AG08396 (cell line): ENCODE measurements at regions not wholly inside any gene's neighbourhood (a gene's known extent, or its start where the extent isn't known, plus 50 kb on each side); places are given as distances from the start of the nearest gene placed in this dataset.

Experiments
- DNase-seq: peaks from one replicate; pipeline ENCODE4 v3.0.0; 2012; ENCODE audit warnings: low spot score, mixed read lengths

DNA sequence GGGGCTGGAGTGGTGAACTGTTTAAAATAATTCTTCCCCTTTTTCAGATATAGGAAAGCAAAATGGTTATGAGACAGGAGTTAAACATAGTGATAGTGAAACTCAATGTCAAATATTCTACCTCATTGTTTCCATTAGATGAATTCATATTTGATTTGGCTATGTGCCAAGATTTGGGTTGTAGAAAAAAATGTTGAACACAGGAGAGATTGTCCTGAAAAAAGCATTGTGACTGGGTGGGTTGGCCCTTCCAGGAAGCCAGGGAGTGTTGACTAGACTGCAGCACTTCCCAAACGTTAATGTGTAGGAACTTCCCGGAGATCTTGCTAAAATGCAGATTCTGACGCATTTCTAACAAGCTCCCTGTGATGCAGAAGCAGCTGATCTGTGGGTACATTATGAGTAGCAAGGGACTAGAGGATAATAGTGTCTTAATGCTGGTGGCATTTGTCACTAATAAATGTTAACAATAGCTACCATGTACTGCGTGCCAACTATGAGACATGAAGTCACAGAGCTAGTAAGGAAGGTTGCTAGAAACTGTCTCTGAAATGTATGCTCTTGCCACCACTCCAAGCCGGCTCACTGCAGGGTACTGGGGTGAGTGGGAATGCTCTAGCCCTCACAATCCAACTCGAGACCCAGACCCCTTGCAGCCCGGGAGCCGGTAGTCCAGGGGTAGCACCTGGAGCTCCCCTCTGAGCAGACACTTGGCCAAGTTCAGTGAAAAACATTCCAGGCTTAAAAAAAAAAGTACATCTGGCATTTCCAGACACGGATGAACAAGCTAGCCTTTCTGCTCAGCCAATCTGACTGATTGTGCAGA lies 120.6 kb downstream of the CD47 start:
- DNase-seq = no peak

DNA sequence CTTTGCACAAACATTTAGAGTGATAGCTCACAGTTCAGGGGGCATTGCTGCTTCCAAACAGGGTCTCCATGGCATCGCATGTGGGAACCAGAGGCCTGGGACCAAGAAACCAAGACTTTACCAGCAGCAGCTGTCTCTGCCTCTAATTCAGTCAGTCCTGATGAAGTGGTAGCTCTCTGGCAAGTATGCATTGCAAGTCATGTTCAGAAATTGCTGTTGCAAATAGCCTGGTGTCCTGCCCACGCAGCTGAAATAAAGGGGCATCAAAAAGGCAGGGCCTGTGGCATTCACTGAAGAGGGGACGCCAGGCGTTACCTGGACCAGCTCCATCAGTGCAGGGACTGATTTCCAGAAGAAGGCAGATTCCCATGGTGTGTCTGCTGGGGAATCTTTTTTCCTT lies 121.3 kb downstream of the CD47 start:
- DNase-seq = no peak

DNA sequence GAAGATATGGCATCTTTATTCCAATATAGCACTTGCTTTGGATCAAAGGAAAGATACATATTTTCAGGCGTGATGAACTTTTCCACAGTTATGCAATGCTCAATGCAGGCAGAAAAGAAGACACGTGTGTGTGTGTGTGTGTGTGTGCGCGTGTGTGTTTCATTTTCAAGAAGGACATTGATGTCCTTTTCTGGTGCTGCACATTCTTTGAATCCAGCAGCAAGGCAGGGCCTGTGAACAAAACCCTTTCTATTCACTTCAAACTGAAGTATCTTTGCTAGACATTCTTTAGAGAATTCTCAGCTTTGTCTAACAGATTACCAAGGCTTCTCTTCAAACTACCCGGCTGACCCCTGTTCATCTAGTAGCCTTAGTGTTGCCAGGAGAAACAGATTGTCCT lies 124.6 kb downstream of the CD47 start:
- DNase-seq = no peak

DNA sequence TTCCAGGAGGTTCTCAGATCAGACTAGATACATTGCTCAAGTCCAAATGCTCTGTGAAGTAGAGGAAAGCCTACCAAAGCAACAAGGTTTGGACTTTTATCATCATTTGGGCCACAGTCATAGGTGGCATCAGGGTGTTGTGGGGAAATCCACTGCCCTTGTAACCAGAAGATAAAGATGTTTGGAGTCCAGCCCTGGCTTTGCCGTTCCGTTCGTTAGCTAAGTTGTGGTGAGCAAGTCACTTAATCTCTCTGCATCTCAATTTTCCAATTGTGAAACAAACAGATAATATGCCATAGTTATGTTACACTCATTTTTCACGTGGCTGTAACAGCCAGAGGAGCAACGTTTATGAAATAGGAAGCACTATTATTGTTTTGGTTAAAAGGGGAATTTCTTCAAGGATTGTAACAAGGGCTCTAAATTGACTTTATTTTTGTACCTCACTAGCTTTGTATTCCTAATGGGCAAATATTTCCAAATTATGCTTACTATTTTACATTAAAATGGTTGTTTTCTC lies 125.6 kb downstream of the CD47 start:
- no peak for DNase-seq

DNA sequence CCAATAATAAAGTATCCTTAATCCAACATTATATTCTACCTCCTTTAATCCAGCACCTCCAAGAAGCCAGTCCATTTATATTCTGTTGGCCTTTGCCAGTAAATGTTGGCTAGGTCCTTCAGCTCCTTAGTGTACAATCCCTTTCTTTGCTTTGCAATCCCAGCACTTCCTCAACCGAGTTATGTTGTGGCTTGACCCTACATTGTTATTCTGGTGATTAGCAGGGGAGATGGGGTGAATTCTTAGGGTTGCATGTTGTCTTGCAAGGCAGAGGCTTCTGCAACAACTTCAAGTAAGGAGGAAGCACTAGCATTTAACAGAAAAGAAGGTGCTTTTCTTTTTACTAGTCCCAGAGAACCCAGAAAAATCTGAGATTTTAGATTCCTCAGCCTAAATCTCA lies 127.2 kb downstream of the CD47 start:
- DNase-seq = no peak

DNA sequence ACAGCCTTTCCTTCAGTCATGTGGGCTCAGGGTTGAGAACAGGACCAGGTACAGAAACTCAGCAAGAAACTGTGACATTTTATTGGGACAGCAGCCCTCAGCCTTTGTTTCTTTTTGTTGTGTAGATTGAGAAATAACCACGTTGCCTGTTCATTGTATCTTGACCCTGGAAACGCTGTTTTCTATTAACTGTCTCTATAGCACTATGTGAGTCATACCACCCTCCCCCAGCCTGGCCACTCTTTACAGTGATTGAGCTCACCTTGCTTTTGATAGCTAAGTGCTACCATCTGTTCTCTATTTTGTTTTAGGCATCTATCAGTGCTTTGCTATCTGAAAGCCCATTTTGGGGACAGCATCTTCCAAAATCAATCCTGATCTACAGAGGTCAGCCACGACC lies 127.9 kb downstream of the CD47 start:
- DNase-seq = no peak

DNA sequence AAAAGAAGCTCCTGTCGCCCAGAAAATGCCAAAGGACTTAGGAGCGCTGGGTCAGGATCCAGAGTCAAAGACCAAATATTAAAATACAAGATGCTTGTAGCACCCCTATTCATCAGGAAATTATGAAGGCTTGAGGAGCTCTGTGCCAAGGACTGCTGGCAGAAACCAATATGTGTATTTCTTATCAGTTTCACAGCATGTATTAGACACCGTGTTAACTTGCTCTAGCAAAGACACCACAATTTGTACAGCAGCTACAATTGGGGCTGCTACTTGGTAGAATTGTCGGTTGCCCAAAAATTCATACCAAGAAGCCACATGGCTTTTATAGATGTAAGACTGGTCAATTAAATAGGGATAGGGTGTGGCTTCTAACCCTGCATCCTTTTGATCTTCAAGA lies 128.8 kb downstream of the CD47 start:
- DNase-seq = no peak

DNA sequence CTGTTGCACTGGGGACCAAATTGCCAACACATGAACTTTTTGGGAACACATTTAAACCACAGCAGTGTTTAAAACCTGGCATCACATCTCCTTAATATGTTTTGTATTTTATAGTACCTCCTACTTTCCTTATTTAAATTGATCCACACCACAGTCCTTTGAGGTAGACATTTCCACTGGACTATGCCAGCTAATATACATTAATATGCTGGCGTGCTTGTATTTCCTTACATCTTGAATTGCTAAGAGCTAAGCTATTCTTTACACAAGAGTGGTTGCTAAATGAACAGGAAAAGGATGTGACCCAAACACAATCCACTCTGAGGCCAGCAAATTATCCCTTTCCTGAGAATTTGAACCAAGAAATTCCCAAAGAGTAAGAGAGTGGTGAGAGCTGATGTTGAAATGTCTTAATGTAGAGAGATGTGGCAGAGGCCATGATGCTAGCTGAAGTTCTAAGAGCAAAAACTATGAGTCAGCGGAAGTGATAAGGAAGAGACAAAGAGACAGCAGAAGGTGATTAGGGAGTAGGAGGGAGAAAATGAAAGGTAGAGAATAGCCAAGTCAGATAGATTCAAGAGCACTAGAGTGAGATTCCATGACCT lies 131.2 kb downstream of the CD47 start:
- no peak for DNase-seq

DNA sequence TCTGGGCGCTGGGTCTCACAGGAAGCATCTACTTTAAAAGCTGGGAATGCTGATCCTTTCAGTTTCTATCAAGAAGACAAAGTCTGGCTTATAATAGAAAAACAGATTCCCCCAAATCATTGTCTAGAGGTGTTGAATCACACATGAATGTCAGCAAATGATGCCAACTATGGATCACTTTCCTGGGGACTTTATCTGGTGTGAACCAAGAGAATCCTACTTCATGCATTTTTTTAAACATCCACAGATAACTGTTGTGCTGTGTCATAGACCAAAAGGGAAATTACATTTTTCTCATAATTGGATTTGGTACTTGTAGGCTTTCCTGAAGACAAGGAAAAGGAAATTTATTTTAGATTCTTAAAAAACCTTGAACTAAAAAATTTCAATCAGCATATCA lies 132.7 kb downstream of the CD47 start:
- DNase-seq = no peak

DNA sequence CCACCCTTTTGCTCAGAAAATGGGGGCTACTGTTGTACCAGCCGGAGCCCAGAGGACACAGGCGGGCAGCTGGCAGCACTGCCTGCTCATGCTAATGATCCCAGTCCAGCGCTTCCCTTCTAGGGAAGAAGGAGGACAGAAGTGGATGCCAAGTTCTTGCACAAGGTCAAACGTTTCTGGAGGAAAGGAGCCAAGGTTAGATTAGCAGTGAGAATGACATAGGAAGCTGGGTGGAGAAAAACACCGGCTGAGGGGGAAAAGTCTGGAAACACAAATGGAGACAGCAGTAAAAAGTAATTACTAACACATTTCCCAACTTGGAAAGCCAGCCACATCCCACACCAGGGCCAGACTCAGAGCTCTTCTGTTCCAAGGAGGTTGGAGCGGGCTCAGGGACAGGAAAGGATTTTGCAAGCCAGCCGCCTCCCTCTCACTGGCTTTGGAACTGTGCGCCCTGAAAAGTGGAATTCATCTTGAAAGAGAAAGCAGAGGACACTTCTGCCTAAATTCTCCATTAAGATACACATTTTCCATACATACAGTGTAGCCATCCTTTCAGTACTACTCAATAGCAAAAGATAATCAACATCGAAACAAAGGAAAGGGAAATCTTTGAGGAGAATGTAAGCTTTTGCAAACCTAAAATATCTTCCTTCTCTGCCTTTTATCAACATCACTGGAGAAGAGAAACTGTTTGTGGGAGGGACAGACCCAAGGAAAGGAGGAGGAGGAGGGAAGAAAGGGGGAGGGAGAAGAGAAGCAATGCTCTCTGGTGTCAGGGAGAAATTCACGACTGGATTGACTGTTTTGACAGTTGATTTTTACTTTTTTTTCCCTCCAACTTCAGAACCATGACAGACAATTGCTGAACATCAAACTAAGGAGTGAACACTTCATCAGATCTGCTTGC lies 133.6 kb downstream of the CD47 start:
- peak; percentile 35 for DNase-seq

DNA sequence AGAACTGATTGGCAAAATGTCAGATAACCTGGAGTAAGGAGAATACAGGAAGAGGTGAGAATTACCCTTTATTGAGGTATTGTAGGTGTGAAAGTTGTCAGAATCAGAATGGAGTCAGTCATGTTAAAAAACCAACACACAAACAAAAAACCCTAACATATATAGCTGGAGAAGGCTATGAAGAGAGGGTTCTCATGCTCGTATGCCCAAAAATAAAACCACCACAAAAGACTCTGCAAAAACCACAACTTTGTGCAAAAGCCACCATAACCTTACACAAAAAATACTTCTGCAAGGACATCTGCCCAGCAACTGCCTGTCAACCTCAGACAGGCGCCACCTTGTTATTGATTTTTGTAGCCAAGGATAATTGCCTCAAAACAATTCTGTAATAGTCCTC lies 136.0 kb downstream of the CD47 start:
- no peak for DNase-seq

DNA sequence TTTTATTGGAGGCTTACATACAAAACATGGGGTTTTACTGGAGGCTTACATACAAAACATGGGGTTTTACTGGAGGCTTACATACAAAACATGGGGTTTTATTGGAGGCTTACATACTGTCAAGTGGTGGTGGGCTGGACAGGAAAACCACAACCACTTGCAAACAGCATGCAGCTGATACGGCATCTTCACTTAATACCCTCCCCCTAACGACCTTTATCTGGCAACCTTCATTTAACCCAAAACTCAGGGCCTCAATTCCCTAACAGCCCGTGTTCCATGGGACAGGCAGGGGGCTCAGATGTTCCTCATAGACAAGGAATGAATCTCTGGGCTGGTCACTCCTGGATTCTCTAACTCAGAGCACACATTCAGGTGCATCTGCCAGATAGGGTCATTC lies 137.1 kb downstream of the CD47 start:
- DNase-seq = no peak

DNA sequence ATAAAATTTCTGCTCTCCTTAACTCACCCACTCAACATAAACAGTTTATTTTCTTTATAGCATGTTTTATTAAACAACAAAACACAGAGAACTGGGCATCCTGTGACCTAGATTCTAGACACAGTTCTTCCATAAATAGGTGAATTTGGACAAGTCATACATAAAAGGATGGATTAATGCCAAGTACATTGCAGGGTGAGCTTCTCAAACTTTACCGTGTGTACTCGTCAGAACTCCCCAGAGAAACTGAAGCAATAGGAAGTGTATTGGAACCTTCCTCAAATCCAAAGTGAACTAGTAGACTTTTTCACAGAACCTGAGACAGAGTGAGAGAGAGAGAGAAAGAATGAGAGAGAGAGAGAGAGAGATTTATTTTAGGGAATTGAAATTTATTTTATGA lies 139.7 kb downstream of the CD47 start:
- DNase-seq = no peak

DNA sequence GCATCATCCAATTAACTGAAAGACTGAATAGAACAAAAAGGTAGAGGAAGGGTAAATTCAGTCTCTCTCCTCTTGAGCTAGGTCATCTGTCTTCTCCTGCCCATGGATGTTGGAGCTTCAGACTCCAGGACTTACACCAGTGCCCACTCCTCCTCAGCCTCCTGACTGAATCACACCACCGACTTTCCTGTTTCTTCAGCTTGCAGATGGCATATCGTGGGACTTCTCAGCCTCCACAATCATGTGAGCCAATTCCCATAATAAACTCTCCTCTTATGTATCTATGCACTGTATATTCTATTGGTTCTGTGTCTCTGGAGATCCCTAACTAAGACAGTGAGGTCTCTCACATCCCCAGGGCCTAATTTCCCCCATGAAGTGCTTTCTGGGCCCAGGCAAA lies 140.4 kb downstream of the CD47 start:
- DNase-seq = no peak

DNA sequence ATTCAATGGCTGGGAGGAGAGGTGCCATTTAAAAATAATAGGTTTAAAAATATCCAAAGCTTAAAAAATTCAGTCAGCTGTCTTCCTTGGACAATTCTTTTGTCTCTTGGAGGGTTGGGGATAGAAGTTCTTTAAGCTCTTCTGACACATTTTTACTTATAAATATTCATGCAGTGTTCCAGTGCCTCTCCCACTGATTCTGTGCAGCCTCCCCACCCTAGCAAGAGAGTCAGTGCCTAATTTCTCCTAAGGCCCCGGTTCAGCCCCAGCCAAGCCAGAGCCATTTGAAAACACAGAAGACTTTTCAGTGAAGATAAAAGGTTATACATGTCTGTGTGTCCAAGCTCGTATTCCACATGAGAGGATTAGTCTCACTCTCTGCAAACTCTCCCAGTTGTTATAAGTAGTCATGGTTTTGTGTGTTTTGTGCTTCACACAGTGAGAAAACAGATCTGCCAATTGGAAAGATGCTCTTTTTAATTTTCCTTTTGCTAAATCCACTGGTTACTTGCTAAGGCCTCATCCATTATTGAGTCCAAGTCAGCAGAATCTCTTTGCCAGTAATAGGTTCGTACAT lies 141.3 kb downstream of the CD47 start:
- DNase-seq = no peak

DNA sequence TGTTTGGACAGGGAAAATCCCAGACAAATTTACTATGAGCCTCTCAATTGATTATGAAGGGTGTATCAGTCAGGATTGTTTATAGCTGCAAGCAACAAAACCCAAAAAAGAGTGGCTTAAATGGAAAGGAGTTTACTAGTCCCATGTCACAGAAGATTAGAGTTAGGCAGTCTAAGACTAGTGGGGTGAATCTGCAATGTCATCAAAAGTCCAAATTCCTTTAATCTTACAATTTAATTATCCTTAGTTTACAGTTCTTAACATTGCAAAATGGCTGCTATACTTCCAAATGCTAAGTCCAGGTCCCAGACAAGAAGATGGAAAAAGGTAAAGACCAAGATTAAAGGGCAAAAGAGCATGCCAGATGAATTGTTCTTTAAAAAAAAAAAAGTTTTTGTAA lies 143.6 kb downstream of the CD47 start:
- DNase-seq = no peak

DNA sequence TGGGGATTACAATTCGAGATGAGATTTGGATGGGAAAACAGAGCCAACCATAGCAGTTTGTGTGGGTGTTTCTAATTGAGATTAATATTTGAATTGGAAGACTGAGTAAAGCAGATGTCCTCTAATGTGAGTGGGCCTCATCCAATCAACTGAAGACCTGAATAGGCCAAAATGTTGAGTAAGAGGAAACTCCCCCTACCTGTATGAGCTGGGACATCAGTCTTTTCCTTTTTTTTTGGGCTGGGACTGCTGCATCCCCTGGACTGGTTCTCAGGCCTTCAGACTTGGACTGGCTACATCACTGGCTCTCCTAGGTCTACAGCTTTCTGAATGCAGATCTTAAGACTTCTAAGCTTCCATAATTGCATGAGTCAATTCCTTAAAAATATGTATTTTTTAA lies 144.1 kb downstream of the CD47 start:
- no peak for DNase-seq

DNA sequence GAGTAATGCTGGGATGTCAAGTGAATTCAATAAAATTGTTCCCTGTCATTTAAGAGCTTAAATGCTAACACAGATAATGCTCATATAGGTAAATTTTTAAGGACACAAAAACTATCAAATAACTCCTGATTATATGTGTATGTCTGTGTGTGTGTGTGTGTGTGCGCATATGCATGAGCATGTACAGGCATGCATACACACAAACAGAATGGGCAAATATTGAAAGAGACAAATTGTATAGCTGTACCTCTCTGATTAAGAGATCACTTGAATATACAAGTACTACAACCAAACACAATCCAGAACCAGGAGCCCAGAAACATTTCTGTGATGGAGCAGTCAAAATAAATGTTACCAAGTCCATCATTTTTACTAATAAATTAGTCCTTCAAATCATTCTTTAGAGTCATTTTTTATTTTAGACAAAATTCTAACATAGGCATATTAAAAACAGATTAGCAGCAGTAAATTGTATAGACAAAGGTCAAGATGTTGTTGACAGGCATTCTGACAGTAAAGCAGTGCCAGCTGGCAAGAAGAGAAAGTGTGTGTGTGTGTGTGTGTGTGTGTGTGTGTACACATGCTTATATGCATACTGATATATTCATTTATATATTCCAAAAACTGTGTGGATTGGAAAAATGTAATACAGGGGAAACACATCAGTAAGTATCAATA lies 145.3 kb downstream of the CD47 start:
- no peak for DNase-seq

DNA sequence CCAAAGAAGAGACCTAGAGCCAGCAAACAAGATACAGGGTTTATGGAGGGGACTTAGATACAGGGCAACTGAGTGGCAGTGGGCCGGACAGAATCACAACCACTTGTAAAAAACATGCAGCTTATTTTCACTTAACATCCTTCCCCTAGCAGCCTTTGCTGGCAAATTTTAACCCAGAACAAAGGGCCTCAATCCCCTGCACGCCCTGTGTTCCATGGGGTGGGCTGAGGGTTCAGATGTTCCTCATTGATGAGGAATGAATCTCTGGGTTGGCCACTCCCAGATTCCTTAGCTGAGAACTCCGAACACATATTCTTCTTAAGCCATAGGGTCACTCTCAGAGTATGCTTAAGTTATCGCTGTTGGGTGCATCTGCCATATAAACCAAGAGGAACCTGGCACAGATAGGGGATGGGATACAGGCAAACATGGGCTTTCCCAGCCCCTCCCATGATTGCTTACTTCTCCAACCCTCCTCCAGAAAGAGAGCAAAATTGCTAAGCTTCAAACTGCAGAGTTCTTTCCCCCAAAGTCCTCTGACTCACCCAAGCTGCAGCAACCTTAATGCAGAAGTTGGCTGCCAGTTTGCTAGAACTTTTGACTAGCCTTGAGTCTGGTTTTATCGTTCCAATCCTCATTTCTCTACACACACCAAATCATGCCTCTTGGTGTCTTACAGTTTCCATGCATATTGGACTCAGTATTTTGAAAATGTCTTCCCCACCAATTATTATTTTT lies 146.9 kb downstream of the CD47 start:
- peak; percentile 13 for DNase-seq

DNA sequence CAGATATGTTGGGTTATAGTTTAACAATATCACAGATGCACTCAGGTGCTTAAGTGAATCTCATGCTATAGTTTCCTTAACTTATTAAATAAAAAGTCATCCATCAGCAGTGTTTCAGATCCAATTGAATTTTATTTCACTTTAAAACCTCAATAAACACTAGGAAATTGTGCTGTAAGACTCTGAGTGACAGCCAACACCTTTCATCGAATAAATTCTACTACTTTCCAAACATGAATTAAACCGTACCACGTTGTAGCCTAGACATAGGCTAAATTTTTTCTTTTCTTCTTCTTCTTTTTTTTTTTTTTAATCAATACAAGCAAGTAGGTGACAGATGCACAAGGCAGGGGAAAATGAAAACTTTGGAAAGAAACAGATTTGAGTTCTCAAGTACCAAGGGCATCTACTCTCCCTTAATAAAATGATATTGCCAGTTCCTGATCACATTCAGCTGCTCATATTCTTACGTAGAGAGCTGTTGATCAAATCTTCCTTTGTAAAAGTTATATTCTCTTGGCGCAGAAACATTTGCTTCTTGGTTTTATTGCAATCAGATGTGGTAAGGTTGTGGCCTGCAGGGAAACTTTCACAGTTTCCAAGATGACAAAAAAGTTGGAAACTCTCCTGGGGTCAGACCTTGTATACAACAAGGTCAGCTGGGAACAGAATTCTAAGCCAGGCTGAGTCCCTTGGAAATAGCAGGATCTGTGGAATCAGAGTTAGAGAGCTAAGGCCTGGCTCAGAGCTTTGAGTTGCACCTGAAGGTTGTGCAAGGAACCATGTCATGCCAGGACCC lies 147.7 kb downstream of the CD47 start:
- no peak for DNase-seq
